HFFc6 (cell line): ENCODE measurements at regions not wholly inside any gene's neighbourhood (a gene's known extent, or its start where the extent isn't known, plus 50 kb on each side); places are given as distances from the start of the nearest gene placed in this dataset.

Experiments
- DNase-seq: peaks from one replicate; pipeline ENCODE4 v3.0.0-alpha.2; 2018
- H3K27ac Mint-ChIP-seq: 2 replicates; pipeline ENCODE4 v1.8.0; 2020; ENCODE audit warnings: mild to moderate bottlenecking, mixed read lengths
- H3K27me3 Mint-ChIP-seq: 2 replicates; pipeline ENCODE4 v1.8.0; 2021; ENCODE audit warnings: mild to moderate bottlenecking, moderate library complexity, mixed read lengths; ENCODE audit not compliant: insufficient read depth
- H3K36me3 Mint-ChIP-seq: 2 replicates; pipeline ENCODE4 v1.8.0; 2021; ENCODE audit warnings: low read depth, mixed read lengths
- H3K4me1 Mint-ChIP-seq: 2 replicates; pipeline ENCODE4 v1.8.0; 2020; ENCODE audit warnings: low read depth, mixed read lengths
- H3K4me3 Mint-ChIP-seq: 2 replicates; pipeline ENCODE4 v1.8.0; 2020; ENCODE audit warnings: mild to moderate bottlenecking, moderate library complexity, mixed read lengths
- H3K9me3 Mint-ChIP-seq: 2 replicates; pipeline ENCODE4 v1.8.0; 2020; ENCODE audit warnings: mild to moderate bottlenecking, mixed read lengths
- CTCF ChIP-seq: fragments of 200-600 bp; sonication (generic); IDR thresholded peaks from 2 replicates; pipeline ENCODE4 v1.5.0; 2021; ENCODE audit warnings: antibody characterized with exemption, mild to moderate bottlenecking

GRCh38 chr22:35195821-35196220, 61.5 kb upstream of the HMGXB4 start:
- DNase-seq: no peak
- H3K9me3 Mint-ChIP-seq: peaks cover 4% of the 10 kb centered on the region; the same call in 1 of the 2 replicates
- H3K36me3 Mint-ChIP-seq: no peaks in the 10 kb centered on the region
- H3K4me3 Mint-ChIP-seq: no peak overlapping the region
- peaks cover 9% of the 10 kb centered on the region for H3K27me3 Mint-ChIP-seq
- peaks cover 17% of the 10 kb centered on the region for H3K4me1 Mint-ChIP-seq
- TF ChIP-seq CTCF: no peak
- H3K27ac Mint-ChIP-seq: no peak overlapping the region

- TF ChIP-seq CTCF: no peak
- DNase-seq: no peak
- no peak overlapping the region for H3K4me3 Mint-ChIP-seq
- peaks cover 5% of the 10 kb centered on the region for H3K4me1 Mint-ChIP-seq
- peaks cover 15% of the 10 kb centered on the region for H3K27me3 Mint-ChIP-seq
- no peak overlapping the region for H3K27ac Mint-ChIP-seq
- H3K36me3 Mint-ChIP-seq: no peaks in the 10 kb centered on the region
- no peaks in the 10 kb centered on the region for H3K9me3 Mint-ChIP-seq
Measured at GRCh38 chr22:35197071-35197470, 60.2 kb upstream of the HMGXB4 start.

- H3K27me3 Mint-ChIP-seq: peaks cover 15% of the 10 kb centered on the region
- H3K27ac Mint-ChIP-seq: no peak overlapping the region
- no peaks in the 10 kb centered on the region for H3K36me3 Mint-ChIP-seq
- no peak for DNase-seq
- no peak for TF ChIP-seq CTCF
- H3K4me3 Mint-ChIP-seq: no peak overlapping the region
- H3K4me1 Mint-ChIP-seq: no peaks in the 10 kb centered on the region
- no peaks in the 10 kb centered on the region for H3K9me3 Mint-ChIP-seq
Measured at GRCh38 chr22:35197886-35198285, 59.4 kb upstream of the HMGXB4 start.

- no peaks in the 10 kb centered on the region for H3K36me3 Mint-ChIP-seq
- H3K4me1 Mint-ChIP-seq: no peaks in the 10 kb centered on the region
- DNase-seq: no peak
- H3K27me3 Mint-ChIP-seq: peaks cover 15% of the 10 kb centered on the region
- H3K4me3 Mint-ChIP-seq: no peak overlapping the region
- no peaks in the 10 kb centered on the region for H3K9me3 Mint-ChIP-seq
- no peak for TF ChIP-seq CTCF
- no peak overlapping the region for H3K27ac Mint-ChIP-seq
Measured at GRCh38 chr22:35198738-35199137, 58.6 kb upstream of the HMGXB4 start.

- Mint-ChIP-seq H3K9me3 (no peaks in the 10 kb centered on the region), H3K36me3 (no peaks in the 10 kb centered on the region), H3K27me3 (peaks cover 20% of the 10 kb centered on the region)
Measured at GRCh38 chr22:35202376-35202775, 54.9 kb upstream of the HMGXB4 start.

More at GRCh38 chr22:35202376-35202775, 54.9 kb upstream of the HMGXB4 start:
- no peak overlapping the region for H3K27ac Mint-ChIP-seq
- no peak overlapping the region for H3K4me3 Mint-ChIP-seq
- TF ChIP-seq CTCF: no peak
- peaks cover 6% of the 10 kb centered on the region for H3K4me1 Mint-ChIP-seq
- no peak for DNase-seq
